GM12892 (cell line): ENCODE measurements at regions not wholly inside any gene's neighbourhood (a gene's known extent, or its start where the extent isn't known, plus 50 kb on each side); places are given as distances from the start of the nearest gene placed in this dataset.

Source experiments
- POLR2A ChIP-seq: IDR thresholded peaks from 2 replicates; pipeline ENCODE4 v1.6.1; 2011; ENCODE audit warnings: low read depth, low read length, control low read depth
- POLR2AphosphoS5 ChIP-seq: IDR thresholded peaks from 2 replicates; pipeline ENCODE4 v1.6.1; 2011; ENCODE audit warnings: low read depth, low read length, control low read depth
- TAF1 ChIP-seq: IDR thresholded peaks from 2 replicates; pipeline ENCODE4 v1.6.1; 2011; ENCODE audit warnings: low read depth, mild to moderate bottlenecking, control low read depth, low read length, borderline replicate concordance

- TF ChIP-seq POLR2A (no peak), TAF1 (no peak), POLR2AphosphoS5 (no peak)
Observed at GRCh38 chr5:96501991-96502646, 69.1 kb upstream of the PCSK1 start.
